ENCODE measurements at regions not wholly inside any gene's neighbourhood (a gene's known extent, or its start where the extent isn't known, plus 50 kb on each side); places are given as distances from the start of the nearest gene placed in this dataset.

DNA sequence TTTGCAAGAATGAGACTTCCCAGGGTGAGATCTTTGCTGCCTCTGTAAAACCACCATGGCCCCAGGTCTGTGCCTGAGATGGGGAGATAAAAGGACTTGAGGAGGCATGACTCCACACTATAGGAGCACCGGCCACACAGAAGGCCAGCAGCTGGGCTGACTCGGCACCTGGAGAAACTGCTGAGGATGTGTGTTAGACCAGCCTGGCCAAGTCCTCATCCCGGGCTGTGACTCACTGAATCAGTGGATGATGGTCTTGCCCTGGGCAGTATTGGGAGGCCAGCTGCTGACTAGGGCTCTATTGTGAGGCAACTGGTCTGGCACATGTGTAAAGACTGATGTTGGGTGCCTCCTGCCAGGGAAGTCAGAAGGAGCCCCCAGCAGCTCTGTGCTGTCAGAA lies 286.2 kb downstream of the ACTL7B start:
- in situ Hi-C loops (cut with HindIII; ENCODE audit: low sequenced_read_pairs): no loop called here
- no peak overlapping the region for H3K4me3 ChIP-seq (ENCODE audit: low read depth, low read length)
- TF ChIP-seq, protein P1, sequence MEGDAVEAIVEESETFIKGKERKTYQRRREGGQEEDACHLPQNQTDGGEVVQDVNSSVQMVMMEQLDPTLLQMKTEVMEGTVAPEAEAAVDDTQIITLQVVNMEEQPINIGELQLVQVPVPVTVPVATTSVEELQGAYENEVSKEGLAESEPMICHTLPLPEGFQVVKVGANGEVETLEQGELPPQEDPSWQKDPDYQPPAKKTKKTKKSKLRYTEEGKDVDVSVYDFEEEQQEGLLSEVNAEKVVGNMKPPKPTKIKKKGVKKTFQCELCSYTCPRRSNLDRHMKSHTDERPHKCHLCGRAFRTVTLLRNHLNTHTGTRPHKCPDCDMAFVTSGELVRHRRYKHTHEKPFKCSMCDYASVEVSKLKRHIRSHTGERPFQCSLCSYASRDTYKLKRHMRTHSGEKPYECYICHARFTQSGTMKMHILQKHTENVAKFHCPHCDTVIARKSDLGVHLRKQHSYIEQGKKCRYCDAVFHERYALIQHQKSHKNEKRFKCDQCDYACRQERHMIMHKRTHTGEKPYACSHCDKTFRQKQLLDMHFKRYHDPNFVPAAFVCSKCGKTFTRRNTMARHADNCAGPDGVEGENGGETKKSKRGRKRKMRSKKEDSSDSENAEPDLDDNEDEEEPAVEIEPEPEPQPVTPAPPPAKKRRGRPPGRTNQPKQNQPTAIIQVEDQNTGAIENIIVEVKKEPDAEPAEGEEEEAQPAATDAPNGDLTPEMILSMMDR (IDR thresholded peaks at IDR 0.05; ENCODE audit: low read depth, low read length, missing control alignments): no peak
- peak; percentile 8 for DNase-seq (ENCODE audit: low read depth)

DNA sequence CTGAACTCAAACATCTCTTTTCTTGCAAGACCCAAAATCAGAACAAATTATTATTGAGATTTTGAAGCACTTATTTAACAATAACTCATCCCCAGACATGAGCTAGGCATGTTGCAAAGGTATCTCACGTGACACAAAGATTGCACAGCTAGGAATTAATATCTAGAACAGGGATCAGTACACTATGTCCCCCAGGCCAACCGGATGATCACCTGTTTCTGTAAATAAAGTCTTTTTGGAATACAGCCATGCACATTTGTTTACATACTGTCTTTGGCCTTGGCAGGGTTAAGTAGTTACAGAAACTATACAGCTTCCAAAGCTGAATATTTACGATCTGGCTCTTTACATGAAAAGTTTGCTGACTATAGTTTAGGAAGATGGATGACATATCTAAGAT lies 287.7 kb downstream of the ACTL7B start:
- H3K4me3 ChIP-seq (ENCODE audit: low read depth, low read length): no peak overlapping the region
- in situ Hi-C loops (cut with HindIII; ENCODE audit: low sequenced_read_pairs): no loop called here
- DNase-seq (ENCODE audit: low read depth): no peak
- TF ChIP-seq, protein P1 (IDR thresholded peaks at IDR 0.05; ENCODE audit: low read depth, low read length, missing control alignments): no peak

DNA sequence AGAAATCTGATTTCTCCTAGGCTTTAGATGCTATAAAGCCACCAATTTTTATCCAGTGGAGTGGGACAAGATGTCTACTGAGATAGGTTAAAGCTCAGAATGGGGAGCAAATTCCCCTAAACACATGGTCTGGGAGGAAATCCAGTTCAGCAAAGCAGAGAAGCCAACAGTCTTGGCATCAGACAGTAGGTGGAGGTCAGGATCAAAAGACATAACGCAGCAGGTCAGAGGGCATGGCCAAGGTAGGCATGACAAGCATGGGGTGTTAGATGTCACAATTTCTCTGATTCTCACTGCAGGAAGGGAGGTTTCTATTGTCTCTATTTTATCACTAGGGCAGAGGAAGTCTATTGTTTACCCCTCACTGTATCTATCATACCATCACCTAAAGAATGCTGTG lies 288.2 kb downstream of the ACTL7B start:
- TF ChIP-seq, protein P1 (IDR thresholded peaks at IDR 0.05; ENCODE audit: low read depth, low read length, missing control alignments): no peak
- in situ Hi-C loops (cut with HindIII; ENCODE audit: low sequenced_read_pairs): no loop called here
- DNase-seq (ENCODE audit: low read depth): no peak
- no peak overlapping the region for H3K4me3 ChIP-seq (ENCODE audit: low read depth, low read length)

DNA sequence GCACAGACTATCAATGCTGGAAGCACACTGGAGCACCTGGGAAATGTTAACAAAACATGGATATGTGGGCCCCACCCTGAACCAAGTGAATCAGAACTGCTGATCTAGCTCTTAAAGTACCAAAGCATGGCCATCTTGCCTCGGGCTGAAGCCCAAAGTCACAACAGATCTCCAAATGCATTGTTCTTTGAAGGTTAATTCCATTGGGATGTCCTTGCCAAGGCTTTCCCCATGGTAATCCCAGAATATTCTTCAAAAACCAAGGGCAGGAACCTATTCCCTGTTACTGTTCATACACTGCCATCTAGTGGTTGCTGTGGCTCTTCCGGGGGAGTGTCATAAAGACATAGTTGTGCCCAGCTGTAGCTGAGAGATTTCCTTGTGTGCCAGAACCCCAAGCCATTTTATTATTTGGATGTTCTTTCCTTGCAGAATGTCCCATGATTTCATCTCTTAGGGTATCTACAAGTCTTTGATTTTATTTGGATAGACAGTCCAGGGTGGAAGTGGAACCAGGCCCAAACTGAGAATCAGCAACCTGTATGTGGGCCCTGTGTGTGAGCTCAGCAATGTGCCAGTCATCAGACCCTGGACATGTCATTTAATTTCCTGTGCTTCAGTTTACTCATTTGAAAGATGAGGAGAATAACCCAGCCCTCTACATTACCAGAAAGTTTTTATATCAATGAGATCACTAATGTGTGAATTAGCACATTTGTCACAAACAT lies 290.0 kb downstream of the ACTL7B start:
- TF ChIP-seq, protein P1 (IDR thresholded peaks at IDR 0.05; ENCODE audit: low read depth, low read length, missing control alignments): peak; percentile 90
- peak; percentile 89 for DNase-seq (ENCODE audit: low read depth)
- H3K4me3 ChIP-seq (ENCODE audit: low read depth, low read length): no peak overlapping the region
- in situ Hi-C loops (cut with HindIII; ENCODE audit: low sequenced_read_pairs): no loop called here

DNA sequence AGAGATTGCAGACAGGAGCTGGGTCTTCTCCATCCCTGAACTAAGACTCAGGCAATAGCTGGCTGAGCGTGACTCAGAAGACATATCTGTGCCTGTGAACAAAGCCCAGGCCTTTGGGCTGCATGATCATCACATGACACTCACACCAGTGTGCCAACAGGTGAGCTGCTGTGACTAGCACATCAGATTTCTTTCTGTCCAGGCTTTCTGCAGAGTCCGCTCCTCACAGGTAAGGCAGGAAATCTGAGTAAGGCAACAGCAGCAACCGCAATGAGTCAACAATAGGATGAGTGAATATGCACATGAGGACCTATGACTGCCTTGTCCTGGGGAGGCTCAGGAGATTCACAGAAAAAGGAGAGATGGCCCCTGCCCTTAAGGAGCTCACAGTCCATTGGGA lies 293.6 kb downstream of the ACTL7B start:
- in situ Hi-C loops (cut with HindIII; ENCODE audit: low sequenced_read_pairs): no loop called here
- TF ChIP-seq, protein P1 (IDR thresholded peaks at IDR 0.05; ENCODE audit: low read depth, low read length, missing control alignments): no peak
- DNase-seq (ENCODE audit: low read depth): no peak
- H3K4me3 ChIP-seq (ENCODE audit: low read depth, low read length): no peak overlapping the region

DNA sequence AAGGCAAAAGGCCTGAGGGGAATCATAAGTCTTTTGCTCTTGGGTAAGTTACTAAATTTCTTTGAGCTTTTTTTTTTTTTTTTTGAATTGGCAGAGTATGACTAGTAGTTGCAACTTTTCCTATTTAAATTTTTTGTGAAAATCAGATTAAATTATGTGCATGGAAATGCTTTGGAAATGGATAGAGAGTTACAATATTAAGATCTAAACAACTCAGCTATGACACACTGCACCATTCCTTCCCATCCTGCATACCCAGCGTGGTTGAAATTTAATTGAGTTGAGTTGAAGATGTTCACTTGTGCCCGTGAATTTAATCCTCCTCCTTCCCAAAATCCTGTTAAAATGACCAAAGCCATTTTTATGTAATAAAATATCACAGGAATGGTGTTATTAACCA lies 296.4 kb downstream of the ACTL7B start:
- no peak overlapping the region for H3K4me3 ChIP-seq (ENCODE audit: low read depth, low read length)
- no peak for DNase-seq (ENCODE audit: low read depth)
- TF ChIP-seq, protein P1 (IDR thresholded peaks at IDR 0.05; ENCODE audit: low read depth, low read length, missing control alignments): no peak
- in situ Hi-C loops (cut with HindIII; ENCODE audit: low sequenced_read_pairs): no loop called here

Data from astrocyte of the cerebellum (primary cell).